DOHH2 (cell line): ENCODE measurements at regions not wholly inside any gene's neighbourhood (a gene's known extent, or its start where the extent isn't known, plus 50 kb on each side); places are given as distances from the start of the nearest gene placed in this dataset.

ENCODE experiments used
- H3F3A ChIP-seq: fragments of 200-600 bp; sonication (generic), shearing (Covaris generic); 2 replicates; pipeline ENCODE4 v1.6.0; 2016; ENCODE audit warnings: antibody characterized with exemption, mild to moderate bottlenecking; ENCODE audit not compliant: control insufficient read depth, insufficient read depth
- H3K27ac ChIP-seq: fragments of 200-600 bp; sonication (generic); 2 replicates; pipeline ENCODE4 v1.5.1; 2014; ENCODE audit warnings: low read depth, mild to moderate bottlenecking, low read length, moderate library complexity
- H3K27me3 ChIP-seq: fragments of 200-600 bp; sonication (generic); 2 replicates; pipeline ENCODE4 v1.6.1; 2014; ENCODE audit warnings: mild to moderate bottlenecking, low read length, mixed read lengths; ENCODE audit not compliant: control insufficient read depth
- H3K36me3 ChIP-seq: fragments of 200-600 bp; sonication (generic); 2 replicates; pipeline ENCODE4 v1.6.1; 2014; ENCODE audit warnings: mild to moderate bottlenecking, low read length, moderate library complexity, mixed read lengths; ENCODE audit not compliant: control insufficient read depth
- H3K4me1 ChIP-seq: fragments of 200-600 bp; sonication (generic); 2 replicates; pipeline ENCODE4 v1.6.1; 2014; ENCODE audit warnings: mild to moderate bottlenecking, low read length, mixed read lengths; ENCODE audit not compliant: control insufficient read depth
- H3K4me2 ChIP-seq: fragments of 200-600 bp; sonication (generic); 2 replicates; pipeline ENCODE4 v1.6.0; 2014; ENCODE audit warnings: mild to moderate bottlenecking, low read length, moderate library complexity
- H3K4me3 ChIP-seq: fragments of 200-600 bp; sonication (generic); 2 replicates; pipeline ENCODE4 v1.5.1; 2014; ENCODE audit warnings: mild to moderate bottlenecking, low read length, mixed read lengths
- H3K79me2 ChIP-seq: fragments of 200-600 bp; sonication (generic); 2 replicates; pipeline ENCODE4 v1.6.1; 2014; ENCODE audit warnings: mild to moderate bottlenecking, low read length, mixed read lengths; ENCODE audit not compliant: control insufficient read depth
- H3K9me2 ChIP-seq: fragments of 200-600 bp; sonication (generic); replicated peaks from 2 replicates; pipeline ENCODE4 v1.6.1; 2014; ENCODE audit warnings: mild to moderate bottlenecking, low read length, mixed read lengths; ENCODE audit not compliant: control insufficient read depth
- H3K9me3 ChIP-seq: fragments of 200-600 bp; sonication (generic); 2 replicates; pipeline ENCODE4 v1.6.1; 2014; ENCODE audit warnings: antibody characterized with exemption, low read length, mixed read lengths; ENCODE audit not compliant: control insufficient read depth, insufficient read depth
- H4K20me1 ChIP-seq: fragments of 200-600 bp; sonication (generic); 2 replicates; pipeline ENCODE4 v1.6.0; 2014; ENCODE audit warnings: low read depth, mild to moderate bottlenecking, antibody characterized with exemption, low read length, moderate library complexity; ENCODE audit not compliant: control insufficient read depth, insufficient read depth
- CTCF ChIP-seq: fragments of 200-600 bp; sonication (generic); IDR thresholded peaks from one replicate; pipeline ENCODE4 v1.5.1; 2014; ENCODE audit warnings: antibody characterized with exemption, mild to moderate bottlenecking, low read depth, low read length; ENCODE audit not compliant: poor library complexity, severe bottlenecking
- EZH2phosphoT487 ChIP-seq: fragments of 200-600 bp; sonication (generic); IDR thresholded peaks from 2 replicates; pipeline ENCODE4 v1.6.1; 2017; ENCODE audit warnings: borderline replicate concordance, mild to moderate bottlenecking, antibody characterized with exemption, low read length, moderate library complexity, mixed read lengths

DNA sequence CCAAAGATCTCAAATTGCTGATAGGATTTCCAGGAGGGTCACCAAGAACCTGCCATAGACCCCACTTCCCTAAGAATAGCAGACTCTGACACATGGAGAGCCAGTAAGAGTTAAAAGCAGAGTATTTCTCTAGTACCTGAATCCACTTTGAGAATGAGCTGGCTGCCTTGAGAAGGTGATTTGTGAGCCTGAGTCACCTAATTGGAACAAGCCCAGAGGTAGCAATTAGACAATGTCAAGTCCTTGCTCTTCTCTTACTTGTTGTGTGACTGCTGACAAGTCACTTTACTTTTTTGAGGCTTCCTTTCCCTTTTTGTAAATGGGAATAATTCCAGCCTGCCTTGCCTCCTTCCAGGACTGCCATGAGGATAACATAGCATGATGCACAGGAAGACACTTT lies 76.1 kb upstream of the ASIC2 start:
- H3K27me3 ChIP-seq: no peaks in the 10 kb centered on the region
- no peaks in the 10 kb centered on the region for H3K9me2 ChIP-seq
- no peak overlapping the region for H3K4me3 ChIP-seq
- no peaks in the 10 kb centered on the region for H3F3A ChIP-seq
- H3K27ac ChIP-seq: no peak overlapping the region
- TF ChIP-seq EZH2phosphoT487: no peak
- TF ChIP-seq CTCF: no peak
- H3K4me1 ChIP-seq: no peaks in the 10 kb centered on the region
- H4K20me1 ChIP-seq: no peaks in the 10 kb centered on the region
- H3K79me2 ChIP-seq: no peaks in the 10 kb centered on the region
- H3K9me3 ChIP-seq: no peaks in the 10 kb centered on the region
- no peak overlapping the region for H3K4me2 ChIP-seq
- H3K36me3 ChIP-seq: no peaks in the 10 kb centered on the region

DNA sequence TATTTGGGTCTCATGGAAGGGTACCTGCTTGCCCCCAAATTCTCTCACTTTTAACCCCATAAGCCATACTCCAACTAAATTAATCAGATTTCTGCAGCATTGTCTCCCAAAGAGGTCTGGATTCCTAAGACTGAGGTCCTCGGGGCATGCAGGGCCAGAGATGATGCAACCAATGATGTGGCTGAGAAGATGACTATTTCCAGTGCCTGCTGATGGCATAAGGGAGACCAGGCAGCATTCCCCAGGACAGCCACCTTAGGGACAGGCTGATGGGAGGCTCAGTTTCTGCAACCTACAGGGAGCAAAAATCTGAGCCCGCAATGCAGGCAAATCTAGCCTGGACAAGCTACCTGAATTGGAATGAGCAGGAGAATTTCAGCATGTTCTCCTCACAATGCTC lies 76.8 kb upstream of the ASIC2 start:
- Histone ChIP-seq H4K20me1 (no peaks in the 10 kb centered on the region), H3K9me3 (no peaks in the 10 kb centered on the region), H3K79me2 (no peaks in the 10 kb centered on the region), H3F3A (no peaks in the 10 kb centered on the region), H3K4me2 (no peak overlapping the region), H3K27me3 (no peaks in the 10 kb centered on the region), H3K4me1 (no peaks in the 10 kb centered on the region), H3K4me3 (no peak overlapping the region), H3K27ac (no peak overlapping the region), H3K36me3 (no peaks in the 10 kb centered on the region), H3K9me2 (no peaks in the 10 kb centered on the region)
- no peak for TF ChIP-seq CTCF
- no peak for TF ChIP-seq EZH2phosphoT487

GRCh38 chr17:33370401-33370800 lies 77.3 kb upstream of the ASIC2 start:
- Histone ChIP-seq H3K4me3 (no peak overlapping the region), H3K27ac (no peak overlapping the region), H3K4me2 (no peak overlapping the region), H3K79me2 (no peaks in the 10 kb centered on the region), H3K36me3 (no peaks in the 10 kb centered on the region), H3K27me3 (no peaks in the 10 kb centered on the region), H3F3A (no peaks in the 10 kb centered on the region), H4K20me1 (no peaks in the 10 kb centered on the region), H3K9me2 (no peaks in the 10 kb centered on the region), H3K4me1 (no peaks in the 10 kb centered on the region), H3K9me3 (no peaks in the 10 kb centered on the region)
- TF ChIP-seq CTCF (no peak), EZH2phosphoT487 (no peak)

- Histone ChIP-seq H3K9me3 (no peaks in the 10 kb centered on the region), H3K36me3 (no peaks in the 10 kb centered on the region), H3F3A (no peaks in the 10 kb centered on the region), H3K27ac (no peak overlapping the region), H3K4me1 (no peaks in the 10 kb centered on the region), H4K20me1 (no peaks in the 10 kb centered on the region), H3K4me2 (no peak overlapping the region), H3K4me3 (no peak overlapping the region), H3K27me3 (no peaks in the 10 kb centered on the region), H3K9me2 (no peaks in the 10 kb centered on the region), H3K79me2 (no peaks in the 10 kb centered on the region)
- no peak for TF ChIP-seq EZH2phosphoT487
- TF ChIP-seq CTCF: no peak
These were observed 78.3 kb upstream of the ASIC2 start for GRCh38 chr17:33371377-33371776.
